ENCODE measurements at regions not wholly inside any gene's neighbourhood (a gene's known extent, or its start where the extent isn't known, plus 50 kb on each side); places are given as distances from the start of the nearest gene placed in this dataset.

DNA sequence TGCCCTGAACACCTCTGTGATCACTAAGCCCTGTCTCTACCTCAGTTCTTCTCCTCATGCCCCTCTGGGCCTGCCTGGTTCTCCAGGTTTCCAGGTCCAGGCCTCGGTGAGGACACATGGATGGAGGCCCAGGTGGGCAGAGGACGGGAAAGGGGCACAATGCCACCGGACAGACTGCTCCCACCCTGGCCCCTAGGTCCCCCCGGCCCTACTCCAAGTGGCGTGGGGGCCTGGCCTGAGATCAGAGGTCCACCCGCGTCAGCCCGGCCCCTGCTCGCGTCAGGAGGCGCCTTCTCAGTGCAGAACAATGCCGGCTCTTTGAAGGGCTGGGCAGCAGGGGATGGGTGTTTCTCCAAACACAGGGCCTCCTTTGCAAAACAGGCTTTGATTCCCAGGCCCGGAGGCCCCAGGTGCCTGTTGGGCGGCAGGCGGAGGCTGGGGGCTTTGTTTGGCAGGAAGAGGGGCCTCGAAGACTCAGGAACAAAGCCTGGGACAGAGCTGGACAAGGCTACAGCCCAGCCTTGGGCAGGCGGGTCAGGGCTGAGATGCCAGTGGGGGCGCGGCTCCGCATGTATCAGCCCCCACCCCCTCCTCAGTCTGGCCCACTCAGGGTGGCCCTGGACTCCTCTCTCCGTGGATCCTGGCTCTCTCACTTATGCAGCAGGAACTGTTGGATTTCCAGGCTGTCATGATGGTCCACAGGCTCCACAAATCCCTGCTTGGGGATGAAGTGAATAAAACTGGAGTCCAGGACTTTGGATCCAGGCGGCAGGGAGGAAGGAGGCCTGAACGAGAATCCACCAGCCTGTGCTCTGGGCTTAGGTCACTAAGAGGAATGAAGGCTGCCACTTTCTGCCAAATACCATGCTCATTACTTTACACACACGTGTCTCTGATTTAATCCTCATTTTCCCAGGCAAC, 77.4 kb upstream of the SLC2A1 start (continued):
- TF ChIP-seq, protein P1, sequence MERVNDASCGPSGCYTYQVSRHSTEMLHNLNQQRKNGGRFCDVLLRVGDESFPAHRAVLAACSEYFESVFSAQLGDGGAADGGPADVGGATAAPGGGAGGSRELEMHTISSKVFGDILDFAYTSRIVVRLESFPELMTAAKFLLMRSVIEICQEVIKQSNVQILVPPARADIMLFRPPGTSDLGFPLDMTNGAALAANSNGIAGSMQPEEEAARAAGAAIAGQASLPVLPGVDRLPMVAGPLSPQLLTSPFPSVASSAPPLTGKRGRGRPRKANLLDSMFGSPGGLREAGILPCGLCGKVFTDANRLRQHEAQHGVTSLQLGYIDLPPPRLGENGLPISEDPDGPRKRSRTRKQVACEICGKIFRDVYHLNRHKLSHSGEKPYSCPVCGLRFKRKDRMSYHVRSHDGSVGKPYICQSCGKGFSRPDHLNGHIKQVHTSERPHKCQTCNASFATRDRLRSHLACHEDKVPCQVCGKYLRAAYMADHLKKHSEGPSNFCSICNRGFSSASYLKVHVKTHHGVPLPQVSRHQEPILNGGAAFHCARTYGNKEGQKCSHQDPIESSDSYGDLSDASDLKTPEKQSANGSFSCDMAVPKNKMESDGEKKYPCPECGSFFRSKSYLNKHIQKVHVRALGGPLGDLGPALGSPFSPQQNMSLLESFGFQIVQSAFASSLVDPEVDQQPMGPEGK (CRISPR knock-in tag; IDR thresholded peaks at IDR 0.05): peak; percentile 96
- TF ChIP-seq U2AF2 (IDR thresholded peaks at IDR 0.05; ENCODE audit: low read depth, low read length) (no peak), ZNF12 (CRISPR knock-in tag; IDR thresholded peaks at IDR 0.05) (peak; percentile 39), PCBP1 (IDR thresholded peaks at IDR 0.05; ENCODE audit: borderline replicate concordance, low read depth, low read length) (peak; percentile 82; the same call in 1 of the 2 replicates), ZNF660 (CRISPR knock-in tag; IDR thresholded peaks at IDR 0.05; ENCODE audit: borderline replicate concordance, low read depth) (no peak), RXRA (CRISPR knock-in tag; IDR thresholded peaks at IDR 0.05) (peak; percentile 88), FOXO1 (CRISPR knock-in tag; IDR thresholded peaks at IDR 0.05) (peak; percentile 88), LCORL (IDR thresholded peaks at IDR 0.05) (no peak), LCORL (CRISPR knock-in tag; IDR thresholded peaks at IDR 0.05) (no peak; the same call in 1 of the 2 replicates), HMGA1 (CRISPR knock-in tag; conservative IDR thresholded peaks at IDR 0.05) (no peak), NFE2L2 (IDR thresholded peaks at IDR 0.05; ENCODE audit: low read length) (no peak), JDP2 (CRISPR knock-in tag; IDR thresholded peaks at IDR 0.05; ENCODE audit: borderline replicate concordance) (no peak), CHCHD3 (CRISPR knock-in tag; IDR thresholded peaks at IDR 0.05) (no peak), ZNF570 (CRISPR knock-in tag; IDR thresholded peaks at IDR 0.05; ENCODE audit: borderline replicate concordance) (no peak), ZNF841 (CRISPR knock-in tag; IDR thresholded peaks at IDR 0.05; ENCODE audit: borderline replicate concordance) (no peak), RORA (CRISPR knock-in tag; IDR thresholded peaks at IDR 0.05) (no peak), ZNF232 (CRISPR knock-in tag; IDR thresholded peaks at IDR 0.05; ENCODE audit: borderline replicate concordance) (no peak)
- TF ChIP-seq, protein P2, sequence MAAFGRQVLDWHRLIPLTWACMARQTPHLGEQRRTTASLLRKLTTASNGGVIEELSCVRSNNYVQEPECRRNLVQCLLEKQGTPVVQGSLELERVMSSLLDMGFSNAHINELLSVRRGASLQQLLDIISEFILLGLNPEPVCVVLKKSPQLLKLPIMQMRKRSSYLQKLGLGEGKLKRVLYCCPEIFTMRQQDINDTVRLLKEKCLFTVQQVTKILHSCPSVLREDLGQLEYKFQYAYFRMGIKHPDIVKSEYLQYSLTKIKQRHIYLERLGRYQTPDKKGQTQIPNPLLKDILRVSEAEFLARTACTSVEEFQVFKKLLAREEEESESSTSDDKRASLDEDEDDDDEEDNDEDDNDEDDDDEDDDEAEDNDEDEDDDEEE (CRISPR knock-in tag; IDR thresholded peaks at IDR 0.05): no peak
- TF ChIP-seq, protein P3, sequence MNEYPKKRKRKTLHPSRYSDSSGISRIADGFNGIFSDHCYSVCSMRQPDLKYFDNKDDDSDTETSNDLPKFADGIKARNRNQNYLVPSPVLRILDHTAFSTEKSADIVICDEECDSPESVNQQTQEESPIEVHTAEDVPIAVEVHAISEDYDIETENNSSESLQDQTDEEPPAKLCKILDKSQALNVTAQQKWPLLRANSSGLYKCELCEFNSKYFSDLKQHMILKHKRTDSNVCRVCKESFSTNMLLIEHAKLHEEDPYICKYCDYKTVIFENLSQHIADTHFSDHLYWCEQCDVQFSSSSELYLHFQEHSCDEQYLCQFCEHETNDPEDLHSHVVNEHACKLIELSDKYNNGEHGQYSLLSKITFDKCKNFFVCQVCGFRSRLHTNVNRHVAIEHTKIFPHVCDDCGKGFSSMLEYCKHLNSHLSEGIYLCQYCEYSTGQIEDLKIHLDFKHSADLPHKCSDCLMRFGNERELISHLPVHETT (CRISPR knock-in tag; conservative IDR thresholded peaks at IDR 0.05): no peak
- TF ChIP-seq, protein P4, sequence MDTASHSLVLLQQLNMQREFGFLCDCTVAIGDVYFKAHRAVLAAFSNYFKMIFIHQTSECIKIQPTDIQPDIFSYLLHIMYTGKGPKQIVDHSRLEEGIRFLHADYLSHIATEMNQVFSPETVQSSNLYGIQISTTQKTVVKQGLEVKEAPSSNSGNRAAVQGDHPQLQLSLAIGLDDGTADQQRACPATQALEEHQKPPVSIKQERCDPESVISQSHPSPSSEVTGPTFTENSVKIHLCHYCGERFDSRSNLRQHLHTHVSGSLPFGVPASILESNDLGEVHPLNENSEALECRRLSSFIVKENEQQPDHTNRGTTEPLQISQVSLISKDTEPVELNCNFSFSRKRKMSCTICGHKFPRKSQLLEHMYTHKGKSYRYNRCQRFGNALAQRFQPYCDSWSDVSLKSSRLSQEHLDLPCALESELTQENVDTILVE (CRISPR knock-in tag; IDR thresholded peaks at IDR 0.05): peak; percentile 21; the same call in 1 of the 2 replicates
- TF ChIP-seq, protein P5, sequence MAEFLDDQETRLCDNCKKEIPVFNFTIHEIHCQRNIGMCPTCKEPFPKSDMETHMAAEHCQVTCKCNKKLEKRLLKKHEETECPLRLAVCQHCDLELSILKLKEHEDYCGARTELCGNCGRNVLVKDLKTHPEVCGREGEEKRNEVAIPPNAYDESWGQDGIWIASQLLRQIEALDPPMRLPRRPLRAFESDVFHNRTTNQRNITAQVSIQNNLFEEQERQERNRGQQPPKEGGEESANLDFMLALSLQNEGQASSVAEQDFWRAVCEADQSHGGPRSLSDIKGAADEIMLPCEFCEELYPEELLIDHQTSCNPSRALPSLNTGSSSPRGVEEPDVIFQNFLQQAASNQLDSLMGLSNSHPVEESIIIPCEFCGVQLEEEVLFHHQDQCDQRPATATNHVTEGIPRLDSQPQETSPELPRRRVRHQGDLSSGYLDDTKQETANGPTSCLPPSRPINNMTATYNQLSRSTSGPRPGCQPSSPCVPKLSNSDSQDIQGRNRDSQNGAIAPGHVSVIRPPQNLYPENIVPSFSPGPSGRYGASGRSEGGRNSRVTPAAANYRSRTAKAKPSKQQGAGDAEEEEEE (CRISPR knock-in tag; IDR thresholded peaks at IDR 0.05; ENCODE audit: borderline replicate concordance): no peak
- TF ChIP-seq, protein P6, sequence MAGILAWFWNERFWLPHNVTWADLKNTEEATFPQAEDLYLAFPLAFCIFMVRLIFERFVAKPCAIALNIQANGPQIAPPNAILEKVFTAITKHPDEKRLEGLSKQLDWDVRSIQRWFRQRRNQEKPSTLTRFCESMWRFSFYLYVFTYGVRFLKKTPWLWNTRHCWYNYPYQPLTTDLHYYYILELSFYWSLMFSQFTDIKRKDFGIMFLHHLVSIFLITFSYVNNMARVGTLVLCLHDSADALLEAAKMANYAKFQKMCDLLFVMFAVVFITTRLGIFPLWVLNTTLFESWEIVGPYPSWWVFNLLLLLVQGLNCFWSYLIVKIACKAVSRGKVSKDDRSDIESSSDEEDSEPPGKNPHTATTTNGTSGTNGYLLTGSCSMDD (CRISPR knock-in tag; IDR thresholded peaks at IDR 0.05): no peak

All from HepG2 (cell line).